ENCODE measurements at regions not wholly inside any gene's neighbourhood (a gene's known extent, or its start where the extent isn't known, plus 50 kb on each side); places are given as distances from the start of the nearest gene placed in this dataset.

DNA sequence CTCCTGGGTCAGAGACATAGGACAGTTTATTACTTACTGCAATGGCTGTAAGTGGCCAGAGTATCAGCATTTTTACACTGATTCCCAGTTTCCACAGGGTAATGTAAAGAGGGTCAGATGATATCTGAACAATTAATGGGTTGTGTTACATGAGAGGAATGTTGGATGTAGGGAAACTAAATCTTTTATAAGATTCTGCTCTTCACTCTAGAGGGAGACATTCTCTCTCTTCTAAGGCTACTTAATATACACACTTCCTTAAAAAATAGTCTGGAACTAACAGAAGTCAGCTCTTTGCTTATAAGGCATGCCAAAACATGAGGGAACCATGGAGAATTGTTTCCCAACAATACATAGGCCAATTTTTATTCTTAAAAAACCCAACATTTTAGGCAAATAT, 389.8 kb downstream of the ETNK1 start:
- Histone ChIP-seq H4K20me1 (ENCODE audit: control insufficient read depth, extremely low read depth, insufficient read depth, low read length) (no peaks in the 10 kb centered on the region), H3K36me3 (ENCODE audit: control insufficient read depth in 2 of 2, extremely low read depth in 1 of 2, insufficient read depth in 2 of 2, low read length in 2 of 2) (no peaks in the 10 kb centered on the region), H3K27ac (ENCODE audit: control insufficient read depth, insufficient read depth, low read length) (no peak overlapping the region), H3K4me2 (ENCODE audit: control insufficient read depth, extremely low read depth, insufficient read depth, low read depth, low read length) (no peak overlapping the region), H3K79me2 (ENCODE audit: control insufficient read depth, insufficient read depth, low read length) (no peaks in the 10 kb centered on the region), H3K27me3 (ENCODE audit: control insufficient read depth, extremely low read depth, insufficient read depth, low read length) (no peaks in the 10 kb centered on the region), H2AFZ (ENCODE audit: control insufficient read depth, low read length) (no peak overlapping the region), H3K4me3 (ENCODE audit: control insufficient read depth in 2 of 3, extremely low read depth in 1 of 3, insufficient read depth in 2 of 3, low read depth in 1 of 3, low read length in 3 of 3) (no peak overlapping the region), H3K9me1 (ENCODE audit: control insufficient read depth, extremely low read depth, insufficient read depth, low read length) (no peaks in the 10 kb centered on the region), H3K9ac (ENCODE audit: control insufficient read depth, extremely low read depth, insufficient read depth, low read length) (no peak overlapping the region), H3K9me3 (ENCODE audit: control insufficient read depth, low read depth, low read length) (no peaks in the 10 kb centered on the region), H3K4me1 (ENCODE audit: control insufficient read depth, extremely low read depth, insufficient read depth, low read length) (no peaks in the 10 kb centered on the region)
- FAIRE-seq, result no peak
- TF ChIP-seq EZH2 (IDR thresholded peaks at IDR 0.05; ENCODE audit: low read length), result no peak
- TF ChIP-seq, protein P1, sequence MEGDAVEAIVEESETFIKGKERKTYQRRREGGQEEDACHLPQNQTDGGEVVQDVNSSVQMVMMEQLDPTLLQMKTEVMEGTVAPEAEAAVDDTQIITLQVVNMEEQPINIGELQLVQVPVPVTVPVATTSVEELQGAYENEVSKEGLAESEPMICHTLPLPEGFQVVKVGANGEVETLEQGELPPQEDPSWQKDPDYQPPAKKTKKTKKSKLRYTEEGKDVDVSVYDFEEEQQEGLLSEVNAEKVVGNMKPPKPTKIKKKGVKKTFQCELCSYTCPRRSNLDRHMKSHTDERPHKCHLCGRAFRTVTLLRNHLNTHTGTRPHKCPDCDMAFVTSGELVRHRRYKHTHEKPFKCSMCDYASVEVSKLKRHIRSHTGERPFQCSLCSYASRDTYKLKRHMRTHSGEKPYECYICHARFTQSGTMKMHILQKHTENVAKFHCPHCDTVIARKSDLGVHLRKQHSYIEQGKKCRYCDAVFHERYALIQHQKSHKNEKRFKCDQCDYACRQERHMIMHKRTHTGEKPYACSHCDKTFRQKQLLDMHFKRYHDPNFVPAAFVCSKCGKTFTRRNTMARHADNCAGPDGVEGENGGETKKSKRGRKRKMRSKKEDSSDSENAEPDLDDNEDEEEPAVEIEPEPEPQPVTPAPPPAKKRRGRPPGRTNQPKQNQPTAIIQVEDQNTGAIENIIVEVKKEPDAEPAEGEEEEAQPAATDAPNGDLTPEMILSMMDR (optimal IDR thresholded peaks at IDR 0.05 in 1 of 3, IDR thresholded peaks at IDR 0.05 in 1 of 3, conservative IDR thresholded peaks at IDR 0.05 in 1 of 3; ENCODE audit: extremely low read depth in 1 of 3, insufficient read depth in 2 of 3, low read length in 3 of 3), result no peak
- dilution Hi-C loops (cut with MboI; ENCODE audit: extremely low pct_ligation_motif_present, low sequenced_read_pairs), result no loop called here
- no peak for DNase-seq (ENCODE audit: low read depth, low spot score)

DNA sequence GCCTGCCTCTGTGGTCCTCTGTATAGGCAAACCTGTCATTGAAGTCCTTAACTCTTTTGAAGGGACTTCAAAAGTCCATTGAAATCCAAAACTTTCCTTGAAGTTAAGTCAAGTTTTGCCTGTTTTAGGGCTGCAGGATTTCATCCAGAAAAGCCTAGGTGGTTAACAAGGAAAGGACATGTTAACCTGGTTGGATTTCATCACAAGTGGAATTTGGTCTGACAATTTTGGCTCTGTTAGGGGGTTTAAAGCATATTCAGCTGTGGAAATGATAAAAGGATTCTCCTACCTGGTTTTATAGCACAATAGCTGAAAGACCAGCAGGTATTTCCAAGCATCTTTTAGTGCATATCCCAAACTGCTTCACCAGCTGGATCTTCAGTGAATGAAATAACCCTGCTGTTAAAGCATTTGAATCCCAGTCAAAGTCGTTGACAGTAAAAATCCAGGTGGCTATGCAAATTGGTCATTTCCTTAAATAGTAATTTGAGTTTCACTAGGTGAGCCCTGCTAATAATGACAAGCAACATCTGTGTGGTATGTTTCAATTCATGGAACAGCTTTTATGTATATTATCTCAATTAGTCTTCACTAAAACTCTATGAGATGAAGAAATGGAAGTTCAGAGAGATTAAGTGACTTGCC, 400.5 kb downstream of the ETNK1 start:
- Histone ChIP-seq H2AFZ (ENCODE audit: control insufficient read depth, low read length) (no peak overlapping the region), H3K9ac (ENCODE audit: control insufficient read depth, extremely low read depth, insufficient read depth, low read length) (no peak overlapping the region), H3K9me3 (ENCODE audit: control insufficient read depth, low read depth, low read length) (no peaks in the 10 kb centered on the region), H3K9me1 (ENCODE audit: control insufficient read depth, extremely low read depth, insufficient read depth, low read length) (no peaks in the 10 kb centered on the region), H3K4me2 (ENCODE audit: control insufficient read depth, extremely low read depth, insufficient read depth, low read depth, low read length) (no peak overlapping the region), H4K20me1 (ENCODE audit: control insufficient read depth, extremely low read depth, insufficient read depth, low read length) (no peaks in the 10 kb centered on the region), H3K4me3 (ENCODE audit: control insufficient read depth in 2 of 3, extremely low read depth in 1 of 3, insufficient read depth in 2 of 3, low read depth in 1 of 3, low read length in 3 of 3) (no peak overlapping the region), H3K27me3 (ENCODE audit: control insufficient read depth, extremely low read depth, insufficient read depth, low read length) (no peaks in the 10 kb centered on the region), H3K4me1 (ENCODE audit: control insufficient read depth, extremely low read depth, insufficient read depth, low read length) (peaks cover 8% of the 10 kb centered on the region), H3K36me3 (ENCODE audit: control insufficient read depth in 2 of 2, extremely low read depth in 1 of 2, insufficient read depth in 2 of 2, low read length in 2 of 2) (no peaks in the 10 kb centered on the region), H3K79me2 (ENCODE audit: control insufficient read depth, insufficient read depth, low read length) (no peaks in the 10 kb centered on the region), H3K27ac (ENCODE audit: control insufficient read depth, insufficient read depth, low read length) (no peak overlapping the region)
- dilution Hi-C loops (cut with MboI; ENCODE audit: extremely low pct_ligation_motif_present, low sequenced_read_pairs), result no loop called here
- FAIRE-seq (no peak), DNase-seq (ENCODE audit: low read depth, low spot score) (no peak)
- no peak for TF ChIP-seq EZH2 (IDR thresholded peaks at IDR 0.05; ENCODE audit: low read length)
- TF ChIP-seq, protein P1 (optimal IDR thresholded peaks at IDR 0.05 in 1 of 3, IDR thresholded peaks at IDR 0.05 in 1 of 3, conservative IDR thresholded peaks at IDR 0.05 in 1 of 3; ENCODE audit: extremely low read depth in 1 of 3, insufficient read depth in 2 of 3, low read length in 3 of 3), result no peak

Measured in keratinocyte (primary cell).